HL-60 (cell line): ENCODE measurements at regions not wholly inside any gene's neighbourhood (a gene's known extent, or its start where the extent isn't known, plus 50 kb on each side); places are given as distances from the start of the nearest gene placed in this dataset.

Experiments used
- GABPA ChIP-seq: IDR thresholded peaks from 2 replicates; pipeline ENCODE4 v1.6.1; 2012; ENCODE audit warnings: low read depth
- POLR2AphosphoS5 ChIP-seq: IDR thresholded peaks from 2 replicates; pipeline ENCODE4 v1.6.1; 2012; ENCODE audit warnings: low read depth
- REST ChIP-seq: IDR thresholded peaks from 2 replicates; pipeline ENCODE4 v1.6.1; 2012; ENCODE audit warnings: low read depth; ENCODE audit not compliant: insufficient replicate concordance
- TF ChIP-seq, protein P1 (sequence below): IDR thresholded peaks from one replicate; pipeline ENCODE4 v1.5.1; 2011; ENCODE audit warnings: low read length, control low read depth, inconsistent platforms; ENCODE audit not compliant: insufficient read depth

GRCh38 chr13:21938168-21938567 is 267.3 kb downstream of the FGF9 start:
- TF ChIP-seq, protein P1, sequence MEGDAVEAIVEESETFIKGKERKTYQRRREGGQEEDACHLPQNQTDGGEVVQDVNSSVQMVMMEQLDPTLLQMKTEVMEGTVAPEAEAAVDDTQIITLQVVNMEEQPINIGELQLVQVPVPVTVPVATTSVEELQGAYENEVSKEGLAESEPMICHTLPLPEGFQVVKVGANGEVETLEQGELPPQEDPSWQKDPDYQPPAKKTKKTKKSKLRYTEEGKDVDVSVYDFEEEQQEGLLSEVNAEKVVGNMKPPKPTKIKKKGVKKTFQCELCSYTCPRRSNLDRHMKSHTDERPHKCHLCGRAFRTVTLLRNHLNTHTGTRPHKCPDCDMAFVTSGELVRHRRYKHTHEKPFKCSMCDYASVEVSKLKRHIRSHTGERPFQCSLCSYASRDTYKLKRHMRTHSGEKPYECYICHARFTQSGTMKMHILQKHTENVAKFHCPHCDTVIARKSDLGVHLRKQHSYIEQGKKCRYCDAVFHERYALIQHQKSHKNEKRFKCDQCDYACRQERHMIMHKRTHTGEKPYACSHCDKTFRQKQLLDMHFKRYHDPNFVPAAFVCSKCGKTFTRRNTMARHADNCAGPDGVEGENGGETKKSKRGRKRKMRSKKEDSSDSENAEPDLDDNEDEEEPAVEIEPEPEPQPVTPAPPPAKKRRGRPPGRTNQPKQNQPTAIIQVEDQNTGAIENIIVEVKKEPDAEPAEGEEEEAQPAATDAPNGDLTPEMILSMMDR: no peak
- TF ChIP-seq REST (no peak), POLR2AphosphoS5 (no peak), GABPA (no peak)
